ENCODE measurements at regions not wholly inside any gene's neighbourhood (a gene's known extent, or its start where the extent isn't known, plus 50 kb on each side); places are given as distances from the start of the nearest gene placed in this dataset.

DNA sequence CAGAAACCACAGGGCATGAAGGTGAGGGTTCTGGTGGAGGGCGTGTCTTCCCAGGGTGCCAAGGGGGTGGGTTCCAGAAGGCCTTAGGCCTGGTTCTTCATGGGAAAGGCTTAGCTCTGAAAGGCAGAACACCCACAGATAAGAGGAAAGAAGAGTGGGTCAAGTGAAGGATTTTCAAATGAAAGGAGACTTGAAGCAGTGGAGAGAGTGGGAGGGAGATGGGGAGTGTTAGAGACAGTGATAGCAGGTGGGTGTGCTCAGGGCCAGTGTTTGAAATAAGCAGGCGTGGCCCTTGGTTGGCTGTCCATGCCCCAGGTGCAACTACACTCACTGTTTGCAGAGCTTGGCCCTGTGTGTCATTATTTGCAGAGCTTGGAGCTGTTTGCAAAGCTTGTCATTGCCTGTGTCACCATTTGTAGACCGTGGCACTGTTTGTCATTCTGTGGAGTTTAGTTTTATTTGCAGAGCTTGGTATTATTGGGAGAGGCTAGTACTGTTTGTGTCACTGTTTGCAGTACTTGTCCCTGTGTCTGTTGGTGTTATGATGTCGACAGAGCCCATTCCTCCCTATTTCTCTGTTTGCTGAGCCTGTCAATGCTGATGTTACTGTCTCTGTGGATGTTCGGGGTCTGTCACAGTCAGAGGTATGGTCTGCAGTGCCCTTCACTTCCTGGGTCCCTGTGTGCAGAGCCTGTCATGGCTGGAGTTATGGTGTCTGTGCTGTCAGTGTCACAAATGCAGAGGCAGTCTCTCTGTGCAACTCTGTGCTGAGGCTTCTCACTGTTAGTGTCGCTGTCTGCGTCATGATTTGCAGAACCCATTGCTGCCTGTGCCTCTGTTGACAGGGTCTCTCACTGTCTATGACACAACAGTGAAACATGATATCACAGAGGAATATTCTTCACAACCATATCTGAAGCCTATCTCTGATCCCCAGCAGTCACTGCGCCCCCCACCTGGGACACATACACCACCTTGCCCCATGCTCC lies 127.7 kb upstream of the LRFN2 start:
- DNase-seq: no peak

DNA sequence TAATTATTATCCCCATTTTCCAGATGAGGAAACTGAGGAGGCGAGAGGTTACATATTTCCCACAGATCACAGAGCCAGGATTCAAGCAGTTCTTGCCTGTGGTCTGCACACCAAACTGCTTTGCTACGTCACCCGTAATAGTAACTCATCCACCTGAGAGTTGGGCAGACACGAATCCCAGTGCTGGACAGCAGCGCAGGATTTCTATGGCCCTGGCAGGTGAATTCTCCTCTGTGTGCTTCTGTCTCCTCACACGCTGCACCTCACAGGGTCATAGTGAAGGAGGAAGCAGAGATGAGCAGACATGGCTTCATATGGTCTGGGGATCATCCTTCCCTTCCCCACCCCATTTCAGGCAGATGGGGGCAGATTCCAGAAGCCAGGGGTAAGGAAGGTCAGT lies 127.0 kb upstream of the LRFN2 start:
- DNase-seq: no peak

DNA sequence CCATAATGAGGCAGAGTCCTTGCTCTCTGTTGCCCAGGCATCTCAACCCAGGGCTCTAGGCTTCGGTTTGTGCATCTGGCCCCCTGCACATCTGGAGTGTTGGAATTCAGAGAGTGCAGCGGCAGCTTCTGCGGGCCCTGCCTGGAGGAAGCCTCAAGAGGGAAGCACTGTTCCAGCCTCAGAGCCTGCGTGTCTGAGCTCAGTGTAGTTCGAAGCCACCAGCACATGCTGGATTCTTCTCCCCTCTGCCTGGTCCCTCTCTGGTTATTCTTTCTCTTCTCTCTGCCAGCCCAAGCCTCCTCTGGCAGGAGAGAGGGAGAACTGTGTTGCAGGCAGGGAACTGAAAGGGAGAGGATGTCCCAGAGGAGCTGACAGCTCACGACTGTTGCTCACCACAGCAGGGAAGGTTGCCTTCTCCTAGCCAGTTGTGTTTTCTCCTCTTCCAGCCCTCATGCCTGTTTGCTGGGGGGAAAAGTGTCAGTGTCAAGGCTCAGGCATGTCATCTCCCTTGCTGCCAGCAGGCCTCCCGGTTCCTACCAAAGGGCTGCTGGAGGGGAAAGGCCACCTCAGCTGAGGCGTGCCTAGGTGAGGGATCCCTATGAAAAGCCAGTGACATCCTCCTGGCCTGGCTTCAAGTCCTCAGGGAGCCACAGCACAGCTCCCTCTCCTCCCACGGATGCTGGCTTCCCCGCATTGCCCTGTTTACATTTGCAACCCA lies 126.0 kb upstream of the LRFN2 start:
- no peak for DNase-seq

DNA sequence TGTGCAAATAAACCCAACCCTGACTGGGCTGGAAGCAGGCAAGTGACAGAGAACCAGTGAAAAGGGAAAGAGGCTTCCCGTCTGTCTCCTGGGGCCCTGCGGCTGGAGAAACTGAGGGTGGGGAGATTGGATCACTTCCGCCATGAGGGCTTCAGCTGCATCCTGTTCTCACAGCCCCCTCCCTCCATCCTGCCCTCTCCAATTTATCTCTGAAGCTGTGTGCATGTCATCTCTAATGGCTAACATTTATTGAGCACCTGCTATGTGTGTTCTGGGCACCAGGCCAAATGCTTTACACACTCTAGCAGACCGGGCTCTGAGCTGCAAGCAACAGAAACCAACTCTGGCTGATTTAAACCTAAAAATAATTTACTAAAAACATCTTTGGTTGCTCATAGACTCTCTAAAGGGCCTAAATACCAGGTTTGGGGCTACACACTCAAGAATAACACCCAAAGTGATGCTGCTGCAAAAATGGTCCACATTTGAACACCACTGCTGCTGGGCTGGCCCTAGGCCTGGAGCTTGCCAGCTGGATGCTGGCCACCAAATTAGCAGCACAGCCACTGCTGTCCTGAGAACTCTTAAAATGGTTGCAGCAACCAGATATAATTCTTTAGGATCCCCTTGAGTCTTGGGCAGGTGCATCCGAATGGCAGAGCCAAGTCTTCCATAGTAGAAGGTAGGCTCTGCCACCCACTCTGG lies 123.6 kb upstream of the LRFN2 start:
- DNase-seq: no peak

DNA sequence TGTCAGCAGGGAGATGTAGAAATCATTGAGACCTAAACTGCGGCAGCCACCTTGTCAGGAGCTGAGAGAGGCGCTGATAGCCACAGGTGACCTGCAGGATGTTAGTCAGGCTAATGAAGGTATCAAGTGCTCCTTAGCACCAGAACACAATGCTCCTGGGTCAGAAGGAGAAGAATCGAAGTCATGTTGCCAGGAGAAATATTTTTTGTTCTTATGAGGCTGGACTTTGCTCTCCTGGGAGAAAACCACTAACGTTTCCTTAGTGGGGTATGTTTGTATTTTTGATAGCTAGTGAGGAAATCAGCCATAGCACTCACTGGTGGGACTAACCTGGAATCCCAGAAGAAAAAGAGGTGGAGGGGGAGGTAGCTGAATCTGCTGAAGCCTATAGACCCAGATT lies 120.9 kb upstream of the LRFN2 start:
- no peak for DNase-seq

DNA sequence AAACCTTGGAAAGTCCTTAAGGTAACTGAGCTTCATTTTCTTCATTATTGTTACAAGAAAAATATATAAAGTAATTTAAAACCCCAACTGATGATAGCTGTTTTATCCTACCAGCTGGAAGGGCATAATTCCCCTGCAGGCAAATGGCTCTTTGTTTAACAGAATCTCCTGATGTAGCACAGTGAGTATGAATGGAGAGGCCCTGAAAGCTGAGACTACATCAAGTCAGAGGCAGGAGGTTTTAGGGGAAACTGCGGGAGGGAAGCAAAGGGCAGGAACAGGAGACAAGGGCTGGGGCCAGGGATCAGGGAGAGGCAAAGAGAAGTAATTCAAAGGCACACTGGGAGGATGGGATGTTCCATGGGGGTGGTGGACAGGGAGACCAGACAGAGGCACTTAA lies 119.0 kb upstream of the LRFN2 start:
- no peak for DNase-seq

DNA sequence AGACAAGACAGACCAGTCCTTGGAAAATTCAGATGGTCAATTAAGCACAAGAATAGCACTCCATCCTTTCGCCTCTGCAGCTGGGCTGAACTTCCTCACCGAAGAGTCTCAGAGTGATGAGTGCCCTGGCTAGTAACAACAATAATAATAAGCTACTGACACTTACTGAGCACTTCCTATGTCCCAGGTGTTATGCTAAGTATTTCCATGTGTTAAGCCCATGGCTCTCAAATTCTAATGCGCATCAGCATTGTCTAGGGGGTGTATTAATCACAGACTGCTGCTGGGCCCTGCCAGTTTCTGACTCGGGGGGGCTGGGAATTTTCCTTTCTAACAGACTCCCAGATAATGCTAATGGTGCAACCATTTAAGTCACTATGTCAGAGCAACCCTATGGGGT lies 118.2 kb upstream of the LRFN2 start:
- DNase-seq: no peak

DNA sequence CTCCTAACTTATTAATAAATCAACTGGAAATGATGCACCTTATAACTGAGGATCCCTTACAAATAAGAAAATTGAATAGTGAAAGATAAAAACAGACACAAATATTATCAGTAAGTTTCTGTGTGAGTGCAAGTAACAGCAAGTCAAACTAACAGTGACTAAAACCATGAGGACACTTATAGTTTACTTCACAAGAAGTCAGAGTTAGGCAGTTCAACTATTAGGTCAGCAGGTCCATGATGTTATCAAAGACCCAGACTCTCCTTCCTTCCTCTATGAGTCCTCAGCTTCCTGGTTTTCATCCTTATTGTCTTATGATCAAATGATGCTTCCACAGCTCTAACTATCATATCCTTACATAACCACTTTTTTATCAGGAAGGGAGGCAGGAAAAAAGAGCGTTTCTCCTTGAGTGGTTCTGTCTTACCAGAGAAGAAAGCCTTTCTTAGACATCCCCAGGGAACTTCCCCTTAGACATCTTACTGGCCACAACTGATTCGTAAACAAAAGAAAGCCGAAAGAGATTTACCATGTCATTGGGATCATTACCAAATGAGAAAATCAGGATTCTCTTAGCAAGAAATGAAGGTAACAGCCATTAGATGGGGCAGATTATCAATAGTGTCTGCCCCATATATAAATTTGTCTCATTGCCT lies 114.3 kb upstream of the LRFN2 start:
- DNase-seq: no peak

DNA sequence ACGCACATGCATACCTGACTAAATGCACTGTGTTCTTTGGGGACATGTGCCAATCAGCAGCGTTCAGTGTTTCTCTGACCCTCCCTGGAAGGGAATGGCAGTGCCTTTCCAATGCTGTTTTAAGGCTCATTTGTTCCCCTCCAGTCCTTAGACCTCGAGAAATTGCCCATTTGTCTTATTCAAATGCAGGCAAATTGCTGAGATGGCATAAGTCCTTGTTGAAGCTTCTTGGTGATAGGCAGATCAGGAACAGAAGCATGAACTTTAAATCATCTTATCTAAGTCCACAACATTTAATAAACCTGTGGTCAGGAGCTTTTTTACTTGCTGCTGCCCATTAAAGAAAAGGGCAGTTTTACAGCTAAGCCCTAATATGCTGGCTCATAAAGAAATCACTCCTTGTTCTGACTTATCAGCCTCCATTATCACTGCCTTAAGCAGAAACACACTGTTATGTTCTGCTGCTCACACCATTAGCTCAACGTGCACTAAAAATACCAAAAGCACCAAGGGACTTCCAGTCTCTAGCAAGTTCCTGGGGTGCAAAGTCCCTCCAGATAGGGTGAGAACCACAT lies 112.9 kb upstream of the LRFN2 start:
- DNase-seq: no peak

DNA sequence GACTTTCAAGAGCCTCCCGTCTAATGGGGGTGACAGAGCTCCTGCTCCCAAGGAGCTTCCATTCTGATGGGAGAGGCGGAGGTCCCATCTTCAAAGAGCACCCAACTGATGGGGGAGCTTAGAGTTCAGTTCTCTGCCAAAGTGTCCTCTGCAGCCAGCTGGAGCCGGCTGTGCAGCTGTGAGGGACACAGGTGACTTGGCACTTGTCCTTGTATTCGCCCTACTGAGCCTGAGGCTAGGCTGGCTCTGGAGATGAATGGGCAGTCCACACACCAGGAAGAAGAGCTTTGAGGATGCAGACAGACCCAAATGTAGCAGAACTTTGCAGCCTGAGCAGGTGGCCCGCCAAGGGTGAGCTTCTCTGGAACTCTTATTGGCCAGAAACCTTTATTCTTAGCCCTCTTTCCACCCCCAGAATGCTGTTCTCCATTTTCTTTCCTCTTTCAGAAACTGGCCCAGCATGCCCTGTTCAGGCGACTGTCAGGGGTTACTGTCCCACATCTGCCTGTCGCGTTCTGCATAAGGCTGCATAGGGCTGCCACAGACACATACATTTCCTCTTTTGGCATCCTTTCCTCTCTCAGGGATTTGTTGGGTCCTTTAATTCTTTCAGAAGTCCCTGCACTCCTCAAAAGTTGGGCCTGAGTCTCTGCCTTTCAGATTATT lies 108.7 kb upstream of the LRFN2 start:
- no peak for DNase-seq

DNA sequence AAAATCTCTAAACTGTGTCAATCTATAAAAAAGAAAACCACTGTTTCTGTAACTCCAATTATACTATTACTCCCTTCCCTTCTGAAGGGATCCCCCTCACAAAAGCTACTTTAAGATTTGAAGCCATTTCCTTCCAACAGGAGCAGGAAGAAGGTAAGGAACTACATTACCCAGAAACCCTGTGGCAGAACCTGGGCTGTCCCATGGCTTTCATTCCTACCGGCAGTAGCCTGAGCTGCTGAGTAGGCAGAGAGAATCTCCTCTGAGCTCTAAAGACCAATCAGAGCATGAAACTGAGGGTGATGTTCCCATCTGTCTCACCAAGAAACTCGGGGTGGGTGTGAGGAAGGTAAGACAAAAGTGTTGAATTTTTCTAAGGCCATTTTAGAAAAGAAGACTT lies 108.0 kb upstream of the LRFN2 start:
- DNase-seq: no peak

DNA sequence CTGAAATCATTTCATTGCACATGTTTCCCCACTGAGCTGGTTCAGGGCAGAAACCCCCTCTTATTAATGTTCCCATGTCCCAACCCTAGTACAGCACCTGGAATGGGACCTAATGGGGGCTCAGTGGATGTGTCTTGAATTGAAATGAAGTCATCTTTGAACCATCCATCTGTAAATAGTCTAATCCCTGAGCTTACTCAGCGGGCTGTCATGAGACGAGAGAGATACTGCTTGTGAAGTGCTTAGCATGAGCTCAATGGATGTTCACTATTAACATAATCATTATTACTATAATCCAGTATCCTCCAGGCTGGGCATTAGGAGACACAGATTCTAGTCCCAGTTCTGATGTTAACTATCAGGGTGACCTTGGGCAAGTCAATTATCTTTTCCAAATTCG lies 106.6 kb upstream of the LRFN2 start:
- no peak for DNase-seq

DNA sequence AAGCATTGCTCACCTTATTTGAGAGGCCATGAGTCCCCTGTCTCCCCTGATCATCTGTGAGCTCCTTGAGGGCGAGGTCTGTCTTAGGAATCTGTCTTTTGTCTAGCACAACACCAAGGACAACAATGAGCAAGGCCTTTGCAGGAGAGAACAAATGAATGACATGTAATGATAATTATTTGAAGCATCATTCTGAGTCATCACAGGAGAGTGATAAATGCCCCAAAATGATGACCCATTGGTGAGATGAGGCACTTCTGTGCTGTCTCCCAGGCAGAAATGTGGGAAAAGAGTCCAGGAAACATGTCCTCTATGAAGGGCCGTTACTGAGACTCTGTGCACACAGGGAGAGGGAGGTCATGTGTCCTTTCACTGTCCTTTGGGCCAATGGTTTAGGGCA lies 105.2 kb upstream of the LRFN2 start:
- DNase-seq: no peak

DNA sequence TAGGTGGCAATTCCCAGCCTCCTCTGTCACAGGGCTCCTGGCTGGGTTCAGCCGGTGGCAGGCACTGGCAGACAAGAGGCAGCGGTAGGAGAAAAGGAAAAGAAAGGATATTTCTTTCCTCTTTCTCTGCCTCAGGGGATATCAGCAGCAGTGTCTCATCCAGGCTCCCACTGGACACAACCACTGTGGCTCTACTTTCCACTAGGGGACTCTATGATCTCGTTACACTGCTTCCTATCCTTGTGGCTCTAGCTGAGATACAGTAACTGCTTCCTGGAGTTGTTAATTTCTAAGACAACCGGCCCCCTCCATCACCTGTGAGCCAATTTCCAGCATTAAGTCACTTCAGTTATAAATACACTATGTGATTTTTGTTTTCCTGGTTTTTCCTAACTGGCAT lies 102.0 kb upstream of the LRFN2 start:
- DNase-seq: no peak

DNA sequence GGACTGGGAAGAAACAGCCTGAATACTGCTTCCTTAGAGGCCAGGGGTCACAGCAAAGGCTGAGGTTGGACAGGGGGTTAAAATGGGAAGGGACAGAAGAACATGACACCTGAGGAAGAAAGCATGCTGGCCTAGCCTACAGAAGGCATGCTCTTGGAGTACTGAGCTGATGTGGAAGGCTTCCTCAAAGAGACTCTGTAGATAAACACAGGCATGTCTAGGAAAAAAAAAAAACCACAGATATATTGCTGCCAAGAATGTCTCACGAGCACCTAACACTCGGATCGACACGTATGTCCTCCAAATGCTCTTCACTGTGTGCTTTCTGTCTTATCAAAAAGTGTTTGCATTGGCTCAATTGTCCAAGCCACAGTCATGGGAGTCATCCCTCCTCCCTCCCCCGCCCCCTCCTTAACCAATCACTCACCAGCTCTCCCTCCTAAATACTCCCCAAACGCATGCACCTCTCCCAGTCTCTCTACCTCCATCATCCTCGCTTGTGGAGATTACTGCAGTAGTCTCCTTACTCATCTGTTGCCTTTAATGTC lies 101.1 kb upstream of the LRFN2 start:
- no peak for DNase-seq

DNA sequence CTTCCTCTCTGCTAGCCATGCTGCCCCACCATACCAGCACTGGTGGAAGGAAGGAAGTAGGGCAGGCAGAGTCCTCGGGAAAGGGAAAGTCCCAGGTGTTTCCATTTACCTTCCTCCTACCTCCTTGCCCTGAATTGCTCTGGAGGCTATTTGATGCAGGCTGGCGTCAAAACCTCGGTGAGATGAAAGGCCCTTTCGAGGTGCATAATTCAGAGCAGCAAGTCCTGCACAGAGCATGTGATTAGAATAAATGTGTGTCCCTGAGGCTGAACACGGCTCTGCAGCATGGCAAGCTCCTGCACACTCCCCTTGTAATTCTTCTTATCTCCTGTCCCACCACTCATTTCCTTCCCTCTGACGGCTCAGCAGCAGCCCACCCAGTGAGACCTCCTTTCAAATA lies 98.7 kb upstream of the LRFN2 start:
- no peak for DNase-seq

DNA sequence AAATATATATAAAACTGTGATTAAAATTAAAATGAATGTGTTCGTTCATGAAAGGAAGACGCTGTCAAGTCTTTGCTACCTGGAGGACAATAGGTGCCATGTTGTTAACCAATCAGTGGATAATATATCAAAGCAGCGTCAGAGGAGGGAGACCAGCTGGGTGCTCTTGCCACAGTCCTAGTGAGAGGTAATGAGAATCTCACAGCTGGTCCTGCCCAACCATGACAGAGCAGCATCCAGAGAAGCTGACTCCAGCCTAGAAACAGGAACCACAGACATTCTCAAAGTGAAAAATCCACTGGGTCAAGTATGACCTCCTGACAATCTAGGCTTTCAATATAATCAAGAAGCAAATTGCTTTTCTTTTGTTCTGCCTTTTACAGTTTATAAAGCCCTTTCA lies 94.5 kb upstream of the LRFN2 start:
- DNase-seq: no peak

DNA sequence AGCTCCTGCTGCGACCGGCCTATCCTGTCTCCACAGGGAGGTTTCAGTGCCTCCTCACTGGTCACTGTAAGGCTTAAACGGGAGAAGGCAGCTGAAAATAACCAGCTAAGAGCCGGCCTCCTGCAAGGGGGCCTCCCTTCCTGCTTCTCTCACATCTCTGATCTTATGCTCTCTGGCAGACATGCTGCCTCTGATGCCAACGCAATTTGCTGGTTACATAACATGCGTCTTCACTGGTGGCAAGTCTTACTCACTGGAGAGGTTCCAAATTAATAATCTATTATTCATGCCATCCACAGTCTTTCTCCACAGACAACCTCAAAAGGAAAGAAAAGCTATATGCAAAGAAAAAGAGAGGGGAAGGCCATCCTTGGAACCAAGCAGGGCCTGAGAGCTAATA lies 91.8 kb upstream of the LRFN2 start:
- DNase-seq: no peak

DNA sequence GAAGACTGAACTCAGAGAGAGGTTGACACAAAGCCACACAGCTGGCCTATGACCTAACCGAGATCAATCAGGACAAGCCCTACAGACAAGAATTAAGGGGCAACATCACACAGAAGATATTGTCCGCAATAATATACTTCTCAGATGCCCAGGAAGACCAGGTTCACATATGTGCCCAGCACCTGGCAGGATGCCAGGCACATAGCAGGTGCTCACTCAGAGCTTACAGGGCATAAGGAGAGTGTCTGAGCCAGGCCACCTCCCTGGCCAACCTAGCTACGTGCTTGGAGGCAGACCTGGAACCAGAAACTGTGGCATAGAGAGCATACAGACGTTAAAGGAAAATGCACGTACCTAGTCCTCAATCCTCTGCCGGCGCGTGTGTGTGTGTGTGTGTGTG lies 87.0 kb upstream of the LRFN2 start:
- DNase-seq: no peak

DNA sequence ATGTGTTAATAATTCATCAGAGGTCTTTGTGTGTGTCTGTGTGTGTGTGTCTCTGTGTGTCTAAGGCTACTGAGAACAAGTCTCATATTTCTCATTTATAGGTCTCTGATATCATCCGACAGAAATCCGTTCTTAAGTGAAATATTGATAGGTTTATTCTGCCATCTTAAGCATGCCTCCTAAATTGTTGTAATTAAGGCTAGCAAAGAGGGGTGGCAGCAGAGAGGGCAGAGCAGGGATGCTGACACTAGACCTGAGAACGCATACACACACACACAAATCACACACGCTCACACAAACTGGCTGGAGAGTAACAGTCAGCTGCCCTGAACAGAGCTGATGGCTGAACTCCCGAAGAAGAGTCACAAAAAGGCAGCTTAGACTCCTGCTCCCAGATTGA lies 84.9 kb upstream of the LRFN2 start:
- DNase-seq: no peak

DNA sequence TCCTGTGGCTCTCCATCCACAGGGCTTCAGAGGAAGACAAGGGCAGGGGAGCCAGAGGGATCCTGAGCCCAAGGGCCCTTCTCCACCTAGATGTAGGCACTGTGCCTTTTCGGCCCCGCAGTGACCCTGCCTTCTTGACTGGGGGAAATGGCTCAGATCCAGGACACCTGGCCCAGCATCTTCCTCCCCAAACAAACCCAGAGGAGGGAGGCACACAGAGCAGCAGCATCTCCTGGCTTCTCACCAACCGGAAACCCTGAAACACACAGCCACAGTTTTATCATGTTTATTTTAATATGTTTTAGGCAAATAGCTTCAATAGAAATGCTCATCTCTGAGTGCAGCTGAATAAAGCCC lies 84.5 kb upstream of the LRFN2 start:
- DNase-seq: no peak
